Loucy (cell line): ENCODE measurements at regions not wholly inside any gene's neighbourhood (a gene's known extent, or its start where the extent isn't known, plus 50 kb on each side); places are given as distances from the start of the nearest gene placed in this dataset.
"Not testable (repeated sequence)": the region's sequence is repeated elsewhere in the genome, so short reads cannot be mapped to it uniquely, and the experiment has no call there.

Source experiments
- H2AFZ ChIP-seq: fragments of 200-600 bp; sonication (generic); 2 replicates; pipeline ENCODE4 v1.6.0; 2016; ENCODE audit warnings: antibody characterized with exemption, mild to moderate bottlenecking, low read length, moderate library complexity
- H3F3A ChIP-seq: fragments of 200-600 bp; 2 replicates; pipeline ENCODE4 v1.6.0; 2016; ENCODE audit warnings: antibody characterized with exemption, low read depth, mild to moderate bottlenecking
- H3K27me3 ChIP-seq: fragments of 200-600 bp; sonication (generic); 2 replicates; pipeline ENCODE4 v1.6.1; 2014; ENCODE audit warnings: low read length, mild to moderate bottlenecking; ENCODE audit not compliant: insufficient read depth, poor library complexity, severe bottlenecking
- H3K36me3 ChIP-seq: fragments of 200-600 bp; sonication (generic); 2 replicates; pipeline ENCODE4 v1.6.1; 2016; ENCODE audit warnings: low read length; ENCODE audit not compliant: insufficient read depth
- H3K4me1 ChIP-seq: fragments of 200-600 bp; sonication (generic); 2 replicates; pipeline ENCODE4 v1.5.1; 2014; ENCODE audit warnings: low read length, mild to moderate bottlenecking; ENCODE audit not compliant: insufficient read depth, poor library complexity, severe bottlenecking
- H3K4me2 ChIP-seq: fragments of 200-600 bp; sonication (generic); 2 replicates; pipeline ENCODE4 v1.6.0; 2014; ENCODE audit warnings: antibody characterized with exemption, low read length, low read depth, mild to moderate bottlenecking; ENCODE audit not compliant: poor library complexity, severe bottlenecking
- H3K4me3 ChIP-seq: fragments of 200-600 bp; sonication (generic); 2 replicates; pipeline ENCODE4 v1.5.1; 2014; ENCODE audit warnings: low read length, mild to moderate bottlenecking, mixed read lengths; ENCODE audit not compliant: poor library complexity, severe bottlenecking
- H3K79me2 ChIP-seq: fragments of 200-600 bp; sonication (generic); 2 replicates; pipeline ENCODE4 v1.6.1; 2014; ENCODE audit warnings: low read length; ENCODE audit not compliant: insufficient read depth
- H3K9ac ChIP-seq: fragments of 200-600 bp; sonication (generic); 2 replicates; pipeline ENCODE4 v1.6.0; 2014; ENCODE audit warnings: mild to moderate bottlenecking, low read depth, low read length, moderate library complexity; ENCODE audit not compliant: poor library complexity, severe bottlenecking
- H3K9me2 ChIP-seq: fragments of 200-600 bp; sonication (generic); replicated peaks from 2 replicates; pipeline ENCODE4 v1.6.1; 2016; ENCODE audit warnings: low read depth, low read length, mixed read lengths
- H3K9me3 ChIP-seq: fragments of 200-600 bp; sonication (generic); 2 replicates; pipeline ENCODE4 v1.6.1; 2014; ENCODE audit warnings: mild to moderate bottlenecking, antibody characterized with exemption, low read length, low read depth; ENCODE audit not compliant: insufficient read depth
- H4K20me1 ChIP-seq: fragments of 200-600 bp; sonication (generic); 2 replicates; pipeline ENCODE4 v1.6.0; 2014; ENCODE audit warnings: antibody characterized with exemption, low read length, mild to moderate bottlenecking; ENCODE audit not compliant: insufficient read depth, poor library complexity, severe bottlenecking
- CTCF ChIP-seq: fragments of 200-600 bp; sonication (generic); conservative IDR thresholded peaks from 2 replicates; pipeline ENCODE4 v1.5.1; 2014; ENCODE audit warnings: mild to moderate bottlenecking, antibody characterized with exemption, low read length
- EZH2phosphoT487 ChIP-seq: fragments of 200-600 bp; IDR thresholded peaks from 2 replicates; pipeline ENCODE4 v1.6.1; 2018; ENCODE audit warnings: antibody characterized with exemption, mild to moderate bottlenecking, moderate library complexity, borderline replicate concordance

GRCh38 chr6:145093226-145093625 is 642.1 kb downstream of the EPM2A start:
- H3K4me3 ChIP-seq: no peak overlapping the region
- no peaks in the 10 kb centered on the region for H3K36me3 ChIP-seq
- no peaks in the 10 kb centered on the region for H3K4me1 ChIP-seq
- H3K9me2 ChIP-seq: no peaks in the 10 kb centered on the region
- no peak overlapping the region for H3K4me2 ChIP-seq
- H3K27me3 ChIP-seq: no peaks in the 10 kb centered on the region
- no peaks in the 10 kb centered on the region for H3K79me2 ChIP-seq
- no peak overlapping the region for H3K9ac ChIP-seq
- no peak for TF ChIP-seq EZH2phosphoT487
- no peak for TF ChIP-seq CTCF
- H2AFZ ChIP-seq: no peak overlapping the region
- no peaks in the 10 kb centered on the region for H3K9me3 ChIP-seq
- no peaks in the 10 kb centered on the region for H3F3A ChIP-seq
- H4K20me1 ChIP-seq: no peaks in the 10 kb centered on the region

- H3K9me3 ChIP-seq: no peaks in the 10 kb centered on the region
- H3K27me3 ChIP-seq: no peaks in the 10 kb centered on the region
- TF ChIP-seq CTCF (no peak), EZH2phosphoT487 (no peak)
- no peak overlapping the region; the same call in 1 of the 2 replicates for H2AFZ ChIP-seq
- H3K4me3 ChIP-seq: no peak overlapping the region
- no peaks in the 10 kb centered on the region for H3K9me2 ChIP-seq
- no peak overlapping the region for H3K9ac ChIP-seq
- H3K4me2 ChIP-seq: no peak overlapping the region
- H3F3A ChIP-seq: no peaks in the 10 kb centered on the region
- H3K4me1 ChIP-seq: no peaks in the 10 kb centered on the region
- H3K79me2 ChIP-seq: no peaks in the 10 kb centered on the region
- no peaks in the 10 kb centered on the region for H4K20me1 ChIP-seq
- no peaks in the 10 kb centered on the region for H3K36me3 ChIP-seq
Measured at GRCh38 chr6:145096846-145097245, 638.5 kb downstream of the EPM2A start.

- H3K9me2 ChIP-seq, H3K4me2 ChIP-seq, H3K9me3 ChIP-seq, H3K79me2 ChIP-seq, H3K4me3 ChIP-seq, H4K20me1 ChIP-seq, H3K4me1 ChIP-seq, H3K9ac ChIP-seq, H3K36me3 ChIP-seq, H2AFZ ChIP-seq, H3K27me3 ChIP-seq, H3F3A ChIP-seq: not testable (repeated sequence)
Measured at GRCh38 chr6:145098127-145098526, 637.2 kb downstream of the EPM2A start.

- Histone ChIP-seq H3F3A (no peaks in the 10 kb centered on the region), H4K20me1 (no peaks in the 10 kb centered on the region), H3K4me1 (no peaks in the 10 kb centered on the region), H3K4me3 (no peak overlapping the region), H3K27me3 (no peaks in the 10 kb centered on the region), H3K4me2 (no peak overlapping the region), H3K36me3 (no peaks in the 10 kb centered on the region), H2AFZ (no peak overlapping the region), H3K9me2 (no peaks in the 10 kb centered on the region), H3K9ac (no peak overlapping the region), H3K79me2 (no peaks in the 10 kb centered on the region), H3K9me3 (no peaks in the 10 kb centered on the region)
- TF ChIP-seq CTCF (no peak), EZH2phosphoT487 (no peak)
Measured at GRCh38 chr6:145099713-145100112, 635.6 kb downstream of the EPM2A start.
